ENCODE measurements at regions not wholly inside any gene's neighbourhood (a gene's known extent, or its start where the extent isn't known, plus 50 kb on each side); places are given as distances from the start of the nearest gene placed in this dataset.

- no peak for TF ChIP-seq CTCF (IDR thresholded peaks at IDR 0.05; ENCODE audit: extremely low read depth, insufficient read depth, missing control alignments)
- DNase-seq (ENCODE audit: low spot score): no peak
- in situ Hi-C loops (cut with MboI; ENCODE audit: low pct_unique_long_range_greater_than_20kb, low sequenced_read_pairs, unreplicated experiment): no loop called here
These were observed 645.2 kb downstream of the SLC4A3 start for GRCh38 chr2:220272656-220273055.

- no peak for TF ChIP-seq CTCF (IDR thresholded peaks at IDR 0.05; ENCODE audit: extremely low read depth, insufficient read depth, missing control alignments)
- no peak for DNase-seq (ENCODE audit: low spot score)
- in situ Hi-C loops (cut with MboI; ENCODE audit: low pct_unique_long_range_greater_than_20kb, low sequenced_read_pairs, unreplicated experiment): no loop called here
These were observed 645.7 kb downstream of the SLC4A3 start for GRCh38 chr2:220273082-220273481.

GRCh38 chr2:220275454-220275853 lies 648.0 kb downstream of the SLC4A3 start:
- no peak for DNase-seq (ENCODE audit: low spot score)
- TF ChIP-seq CTCF (IDR thresholded peaks at IDR 0.05; ENCODE audit: extremely low read depth, insufficient read depth, missing control alignments): no peak
- in situ Hi-C loops (cut with MboI; ENCODE audit: low pct_unique_long_range_greater_than_20kb, low sequenced_read_pairs, unreplicated experiment): no loop called here

- in situ Hi-C loops (cut with MboI; ENCODE audit: low pct_unique_long_range_greater_than_20kb, low sequenced_read_pairs, unreplicated experiment): no loop called here
- TF ChIP-seq CTCF (IDR thresholded peaks at IDR 0.05; ENCODE audit: extremely low read depth, insufficient read depth, missing control alignments): no peak
- DNase-seq (ENCODE audit: low spot score): no peak
These were observed 649.5 kb downstream of the SLC4A3 start for GRCh38 chr2:220276741-220277444.

GRCh38 chr2:220277445-220277975 lies 650.1 kb downstream of the SLC4A3 start:
- DNase-seq (ENCODE audit: low spot score): no peak
- in situ Hi-C loops (cut with MboI; ENCODE audit: low pct_unique_long_range_greater_than_20kb, low sequenced_read_pairs, unreplicated experiment): no loop called here
- TF ChIP-seq CTCF (IDR thresholded peaks at IDR 0.05; ENCODE audit: extremely low read depth, insufficient read depth, missing control alignments): no peak

- in situ Hi-C loops (cut with MboI; ENCODE audit: low pct_unique_long_range_greater_than_20kb, low sequenced_read_pairs, unreplicated experiment): no loop called here
- no peak for DNase-seq (ENCODE audit: low spot score)
- TF ChIP-seq CTCF (IDR thresholded peaks at IDR 0.05; ENCODE audit: extremely low read depth, insufficient read depth, missing control alignments): no peak
These were observed 650.6 kb downstream of the SLC4A3 start for GRCh38 chr2:220278022-220278421.
